GM12872 (cell line): ENCODE measurements at regions not wholly inside any gene's neighbourhood (a gene's known extent, or its start where the extent isn't known, plus 50 kb on each side); places are given as distances from the start of the nearest gene placed in this dataset.

ENCODE experiments used
- CTCF ChIP-seq: IDR thresholded peaks from 3 replicates; pipeline ENCODE4 v1.5.1; 2011; ENCODE audit warnings: low read depth, mild to moderate bottlenecking, low read length, moderate library complexity; ENCODE audit not compliant: insufficient read depth

- TF ChIP-seq CTCF = no peak
Observed at GRCh38 chr15:87287156-87287555, 969.4 kb downstream of the NTRK3 start.

DNA sequence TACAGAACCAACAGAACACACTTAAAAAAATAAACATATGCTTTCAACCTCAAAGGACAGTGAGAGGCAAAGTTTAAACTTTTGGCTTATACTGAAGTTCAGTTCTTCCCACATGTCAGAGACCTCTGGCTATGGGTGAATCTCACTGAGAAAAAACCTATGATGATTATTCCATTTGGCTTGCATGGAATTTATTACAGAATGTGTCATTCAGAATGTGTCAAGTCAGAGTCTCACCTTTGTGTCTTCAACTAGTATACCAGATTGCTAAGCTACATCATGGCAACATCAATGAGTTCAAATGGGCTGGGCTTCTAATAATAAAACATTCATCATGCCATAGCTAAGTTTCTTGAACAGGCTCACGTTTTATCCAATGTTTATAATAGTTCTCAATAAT, 987.0 kb downstream of the NTRK3 start:
- TF ChIP-seq CTCF = no peak

GRCh38 chr15:87268675-87269074, 987.9 kb downstream of the NTRK3 start:
- TF ChIP-seq CTCF = no peak

- TF ChIP-seq CTCF = no peak
Observed at GRCh38 chr15:87267798-87268197, 988.7 kb downstream of the NTRK3 start.

DNA sequence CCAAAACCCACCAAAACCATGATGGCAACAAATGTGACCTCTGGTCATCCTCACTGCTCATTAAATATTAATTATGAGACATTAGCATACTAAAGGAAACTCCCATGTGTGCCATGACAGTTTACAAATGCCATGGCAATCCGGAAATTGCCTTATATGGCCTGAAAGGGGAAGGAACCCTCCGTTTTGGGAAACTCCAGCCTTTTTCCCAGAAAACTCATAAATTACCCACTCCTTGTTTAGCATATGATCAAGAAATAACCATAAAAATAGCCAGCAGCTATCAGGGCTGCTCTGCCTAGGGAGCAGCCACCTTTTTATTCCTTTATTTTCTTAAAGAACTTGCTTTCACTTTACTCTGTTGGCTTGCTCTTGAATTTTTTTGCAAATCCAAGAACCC, 992.7 kb downstream of the NTRK3 start:
- no peak for TF ChIP-seq CTCF

DNA sequence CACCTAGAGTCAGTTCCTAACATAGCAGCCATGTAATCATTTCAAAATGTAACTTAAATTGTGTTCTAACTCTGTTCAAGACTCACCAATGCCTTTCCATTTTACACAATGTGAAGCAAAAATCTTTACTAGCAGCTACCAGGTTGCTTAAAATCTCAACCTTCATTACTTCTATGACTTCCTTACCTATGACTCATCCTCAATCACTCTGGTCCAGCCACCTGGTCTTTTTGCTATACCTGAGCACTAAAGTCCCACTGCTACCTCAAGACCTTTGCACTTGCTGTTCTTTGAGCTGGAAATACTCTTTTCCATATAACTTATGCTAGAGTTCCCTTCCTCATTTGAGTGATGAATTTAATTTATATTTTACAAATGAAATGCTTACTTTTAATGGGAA, 993.2 kb downstream of the NTRK3 start:
- TF ChIP-seq CTCF = no peak

- TF ChIP-seq CTCF = no peak
Observed at GRCh38 chr15:87245592-87245991, 1010.9 kb downstream of the NTRK3 start.

DNA sequence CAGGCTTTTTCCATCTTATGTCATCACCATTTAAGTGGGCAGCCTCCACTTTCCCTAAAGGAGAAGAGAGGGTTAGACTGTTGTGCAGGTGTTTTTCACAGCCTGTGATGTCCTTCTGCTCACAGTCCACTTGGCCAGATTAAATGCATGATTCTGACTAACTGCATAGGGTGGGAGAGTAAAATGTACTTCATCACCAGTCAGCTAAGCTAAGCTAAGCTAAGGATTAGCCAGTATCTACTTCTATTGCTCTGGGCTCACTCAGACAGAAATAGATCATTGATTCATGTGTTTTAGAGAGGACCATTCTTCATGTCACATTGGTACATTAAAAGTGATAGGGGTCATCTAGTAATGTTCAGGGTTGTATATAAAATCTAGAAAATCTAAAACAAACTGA, 1013.1 kb downstream of the NTRK3 start:
- TF ChIP-seq CTCF = no peak
